ENCODE measurements at regions not wholly inside any gene's neighbourhood (a gene's known extent, or its start where the extent isn't known, plus 50 kb on each side); places are given as distances from the start of the nearest gene placed in this dataset.

DNA sequence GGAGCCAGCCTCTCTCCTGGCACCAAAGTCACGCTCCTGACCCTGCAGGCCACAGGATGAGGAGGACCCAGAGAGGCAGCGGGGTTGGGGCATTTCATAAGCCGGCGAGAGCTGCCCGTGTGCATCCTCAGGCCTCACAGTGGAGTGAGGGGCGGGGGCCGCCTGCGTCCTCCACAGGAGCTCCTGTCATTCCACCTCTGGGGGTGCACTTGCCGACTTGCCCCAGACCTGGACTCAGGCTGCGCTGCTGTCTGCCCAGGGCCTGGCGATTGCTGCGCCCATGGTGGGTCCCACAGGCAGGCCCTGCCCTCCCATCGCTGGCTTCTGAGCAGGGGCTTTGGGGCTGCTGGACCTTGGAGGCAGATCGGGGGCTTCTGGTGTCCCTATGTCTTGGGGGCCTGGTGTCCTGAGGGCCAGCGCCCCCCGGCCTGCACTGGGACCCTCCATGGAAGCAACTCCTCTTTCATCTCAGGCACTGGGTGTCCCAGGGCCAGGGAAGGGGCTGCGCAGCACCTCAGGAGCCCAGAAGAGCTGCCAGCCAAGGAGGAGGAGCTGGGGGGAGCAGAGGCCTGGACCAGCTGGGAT, 184.0 kb downstream of the GOLGA6L6 start:
- Histone ChIP-seq H3K79me2 (ENCODE audit: low read length) (no peaks in the 10 kb centered on the region), H3F3A (ENCODE audit: low read length, unreplicated experiment) (no peaks in the 10 kb centered on the region), H2AFZ (ENCODE audit: low read length) (no peak overlapping the region), H3K4me3 (ENCODE audit: low read length) (no peak overlapping the region), H3K9me2 (replicated peaks; ENCODE audit: low read length) (no peaks in the 10 kb centered on the region), H3K36me3 (ENCODE audit: low read depth, low read length) (no peaks in the 10 kb centered on the region), H3K4me2 (ENCODE audit: low read length) (no peak overlapping the region), H3K27ac (ENCODE audit: low read length) (no peak overlapping the region), H4K20me1 (ENCODE audit: low read length) (no peaks in the 10 kb centered on the region), H3K9me3 (ENCODE audit: low read length) (peaks cover 4% of the 10 kb centered on the region; the same call in 1 of the 2 replicates), H3K9ac (ENCODE audit: low read length) (no peak overlapping the region), H3K27me3 (ENCODE audit: low read length) (no peaks in the 10 kb centered on the region), H3K4me1 (ENCODE audit: insufficient read depth, low read length) (no peaks in the 10 kb centered on the region)
- intact Hi-C loops (cut with micrococcal nuclease) = no loop called here
- ChIA-PET CTCF (no interaction called here), POLR2A (ENCODE audit: unreplicated experiment) (no interaction called here)
- ATAC-seq = peak; percentile 1; the same call in 1 of the 2 replicates
- TF ChIP-seq, protein P1, sequence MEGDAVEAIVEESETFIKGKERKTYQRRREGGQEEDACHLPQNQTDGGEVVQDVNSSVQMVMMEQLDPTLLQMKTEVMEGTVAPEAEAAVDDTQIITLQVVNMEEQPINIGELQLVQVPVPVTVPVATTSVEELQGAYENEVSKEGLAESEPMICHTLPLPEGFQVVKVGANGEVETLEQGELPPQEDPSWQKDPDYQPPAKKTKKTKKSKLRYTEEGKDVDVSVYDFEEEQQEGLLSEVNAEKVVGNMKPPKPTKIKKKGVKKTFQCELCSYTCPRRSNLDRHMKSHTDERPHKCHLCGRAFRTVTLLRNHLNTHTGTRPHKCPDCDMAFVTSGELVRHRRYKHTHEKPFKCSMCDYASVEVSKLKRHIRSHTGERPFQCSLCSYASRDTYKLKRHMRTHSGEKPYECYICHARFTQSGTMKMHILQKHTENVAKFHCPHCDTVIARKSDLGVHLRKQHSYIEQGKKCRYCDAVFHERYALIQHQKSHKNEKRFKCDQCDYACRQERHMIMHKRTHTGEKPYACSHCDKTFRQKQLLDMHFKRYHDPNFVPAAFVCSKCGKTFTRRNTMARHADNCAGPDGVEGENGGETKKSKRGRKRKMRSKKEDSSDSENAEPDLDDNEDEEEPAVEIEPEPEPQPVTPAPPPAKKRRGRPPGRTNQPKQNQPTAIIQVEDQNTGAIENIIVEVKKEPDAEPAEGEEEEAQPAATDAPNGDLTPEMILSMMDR (conservative IDR thresholded peaks at IDR 0.05; ENCODE audit: low read depth, low read length) = no peak
- TF ChIP-seq EZH2 (IDR thresholded peaks at IDR 0.05; ENCODE audit: low read length, unreplicated experiment) = no peak
- TF ChIP-seq EZH2phosphoT487 (IDR thresholded peaks at IDR 0.05; ENCODE audit: borderline replicate concordance, low read length) = no peak
- no TSS peak for BruUV-seq (replicated peaks)
- no peak for DNase-seq

DNA sequence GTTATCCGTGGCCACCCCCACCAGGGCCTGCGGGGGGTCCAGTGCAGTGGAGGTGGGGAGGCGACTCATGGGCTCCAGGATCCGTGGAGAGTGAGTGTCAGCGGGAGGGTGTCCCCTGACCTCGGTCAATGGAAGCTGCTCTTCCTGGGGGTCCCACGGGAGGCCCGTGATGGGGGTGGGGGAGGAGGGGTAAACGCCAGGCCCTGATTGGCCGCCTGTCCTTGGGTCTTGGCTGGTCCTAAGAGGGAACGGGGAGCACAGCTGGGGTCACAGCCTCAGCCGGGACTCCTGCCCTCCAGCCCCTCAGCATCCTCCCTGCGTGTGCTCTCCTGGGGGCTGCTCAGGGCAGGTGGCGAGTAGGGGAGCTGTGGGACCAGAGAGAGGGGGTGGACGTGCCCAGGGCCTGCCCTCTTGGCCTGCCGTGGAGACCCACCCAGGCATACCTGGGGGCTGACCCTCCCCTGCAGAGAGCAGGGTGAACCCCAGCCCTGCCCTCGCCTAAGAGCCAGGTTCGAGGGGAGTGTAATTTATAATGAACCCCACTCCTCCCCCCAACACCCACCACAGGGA, 184.6 kb downstream of the GOLGA6L6 start:
- H3K36me3 ChIP-seq (ENCODE audit: low read depth, low read length) = no peaks in the 10 kb centered on the region
- DNase-seq (no peak), ATAC-seq (peak; percentile 25)
- no peaks in the 10 kb centered on the region for H4K20me1 ChIP-seq (ENCODE audit: low read length)
- POLR2A ChIA-PET (ENCODE audit: unreplicated experiment) = no interaction called here
- CTCF ChIA-PET = interaction anchor here (1.2 kb wide), 1 partner anchor 1867 kb away, joined by 3 read pairs; no protein-coding TSS in a partner anchor
- peak overlapping the region; percentile 75 for H2AFZ ChIP-seq (ENCODE audit: low read length)
- no peaks in the 10 kb centered on the region for H3K9me2 ChIP-seq (replicated peaks; ENCODE audit: low read length)
- BruUV-seq (replicated peaks) = no TSS peak
- H3K4me2 ChIP-seq (ENCODE audit: low read length) = peak overlapping the region; percentile 77
- intact Hi-C loops (cut with micrococcal nuclease) = no loop called here
- no peaks in the 10 kb centered on the region for H3K79me2 ChIP-seq (ENCODE audit: low read length)
- H3F3A ChIP-seq (ENCODE audit: low read length, unreplicated experiment) = no peaks in the 10 kb centered on the region
- H3K4me1 ChIP-seq (ENCODE audit: insufficient read depth, low read length) = no peaks in the 10 kb centered on the region
- TF ChIP-seq EZH2phosphoT487 (IDR thresholded peaks at IDR 0.05; ENCODE audit: borderline replicate concordance, low read length) (no peak), EZH2 (IDR thresholded peaks at IDR 0.05; ENCODE audit: low read length, unreplicated experiment) (no peak)
- TF ChIP-seq, protein P1 (conservative IDR thresholded peaks at IDR 0.05; ENCODE audit: low read depth, low read length) = no peak
- no peak overlapping the region for H3K27ac ChIP-seq (ENCODE audit: low read length)
- peak overlapping the region; percentile 52; the same call in 1 of the 2 replicates for H3K4me3 ChIP-seq (ENCODE audit: low read length)
- H3K9ac ChIP-seq (ENCODE audit: low read length) = no peak overlapping the region
- H3K27me3 ChIP-seq (ENCODE audit: low read length) = no peaks in the 10 kb centered on the region
- H3K9me3 ChIP-seq (ENCODE audit: low read length) = peaks cover 2% of the 10 kb centered on the region; the same call in 1 of the 2 replicates

DNA sequence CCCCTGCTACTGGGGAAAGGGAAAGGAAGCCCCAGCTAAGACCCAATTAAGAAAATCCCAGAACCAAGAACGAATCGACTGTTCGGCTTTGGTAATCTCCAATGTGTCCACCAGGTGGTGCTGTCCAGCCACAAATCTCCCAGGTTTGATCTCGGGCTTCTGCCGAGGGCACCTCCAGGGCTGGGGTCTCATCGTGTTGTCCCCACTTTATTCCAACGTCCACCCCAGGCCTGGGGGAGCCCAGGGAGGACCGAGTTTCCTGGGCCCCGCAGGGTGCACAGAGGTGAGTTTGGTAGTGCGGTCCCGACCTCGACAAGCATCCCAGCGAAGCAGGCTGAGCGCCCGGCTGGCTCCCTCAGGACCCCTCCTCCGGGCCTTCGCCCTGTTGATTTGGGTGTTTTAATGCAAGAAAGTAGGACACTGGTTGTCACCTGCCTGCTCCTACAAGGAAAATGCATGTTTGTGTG, 185.1 kb downstream of the GOLGA6L6 start:
- Histone ChIP-seq H3K9ac (ENCODE audit: low read length) (no peak overlapping the region), H3K27ac (ENCODE audit: low read length) (no peak overlapping the region), H3K27me3 (ENCODE audit: low read length) (no peaks in the 10 kb centered on the region), H4K20me1 (ENCODE audit: low read length) (no peaks in the 10 kb centered on the region), H3K9me2 (replicated peaks; ENCODE audit: low read length) (no peaks in the 10 kb centered on the region), H3F3A (ENCODE audit: low read length, unreplicated experiment) (no peaks in the 10 kb centered on the region), H3K36me3 (ENCODE audit: low read depth, low read length) (no peaks in the 10 kb centered on the region), H2AFZ (ENCODE audit: low read length) (peak overlapping the region; percentile 75), H3K4me3 (ENCODE audit: low read length) (peak overlapping the region; percentile 52; the same call in 1 of the 2 replicates), H3K4me2 (ENCODE audit: low read length) (peak overlapping the region; percentile 77), H3K79me2 (ENCODE audit: low read length) (no peaks in the 10 kb centered on the region), H3K9me3 (ENCODE audit: low read length) (no peaks in the 10 kb centered on the region), H3K4me1 (ENCODE audit: insufficient read depth, low read length) (no peaks in the 10 kb centered on the region)
- peak; percentile 77 for ATAC-seq
- ChIA-PET CTCF (interaction anchor here (1.2 kb wide), 1 partner anchor 1867 kb away, joined by 3 read pairs; no protein-coding TSS in a partner anchor), POLR2A (ENCODE audit: unreplicated experiment) (no interaction called here)
- TF ChIP-seq, protein P1 (conservative IDR thresholded peaks at IDR 0.05; ENCODE audit: low read depth, low read length) = peak; percentile 98
- TF ChIP-seq EZH2 (IDR thresholded peaks at IDR 0.05; ENCODE audit: low read length, unreplicated experiment) = no peak
- BruUV-seq (replicated peaks) = no TSS peak
- peak; percentile 91 for DNase-seq
- intact Hi-C loops (cut with micrococcal nuclease) = no loop called here
